ENCODE measurements at regions not wholly inside any gene's neighbourhood (a gene's known extent, or its start where the extent isn't known, plus 50 kb on each side); places are given as distances from the start of the nearest gene placed in this dataset.
"Not testable (repeated sequence)": the region's sequence is repeated elsewhere in the genome, so short reads cannot be mapped to it uniquely, and the experiment has no call there.

GRCh38 chr4:66766557-66766956, 778.7 kb downstream of the CENPC start:
- DNase-seq, result no peak
- peaks cover 2% of the 10 kb centered on the region for H3K27me3 Mint-ChIP-seq (ENCODE audit: unreplicated experiment)
- H3K27ac Mint-ChIP-seq (ENCODE audit: unreplicated experiment), result no peak overlapping the region
- no peak for TF ChIP-seq CTCF (IDR thresholded peaks at IDR 0.05; ENCODE audit: partially characterized antibody, unreplicated experiment)
- H3K4me1 Mint-ChIP-seq (ENCODE audit: low read depth, unreplicated experiment), result peaks cover 20% of the 10 kb centered on the region
- no peak overlapping the region for H3K4me3 Mint-ChIP-seq (ENCODE audit: unreplicated experiment)
- H3K36me3 Mint-ChIP-seq (ENCODE audit: unreplicated experiment), result peaks cover under 1% of the 10 kb centered on the region
- no peaks in the 10 kb centered on the region for H3K9me3 Mint-ChIP-seq (ENCODE audit: unreplicated experiment)

GRCh38 chr4:66750273-66750672, 795.0 kb downstream of the CENPC start:
- Mint-ChIP-seq H3K27ac (ENCODE audit: unreplicated experiment) (no peak overlapping the region), H3K4me1 (ENCODE audit: low read depth, unreplicated experiment) (no peaks in the 10 kb centered on the region), H3K27me3 (ENCODE audit: unreplicated experiment) (no peaks in the 10 kb centered on the region), H3K4me3 (ENCODE audit: unreplicated experiment) (no peak overlapping the region), H3K9me3 (ENCODE audit: unreplicated experiment) (no peaks in the 10 kb centered on the region), H3K36me3 (ENCODE audit: unreplicated experiment) (no peaks in the 10 kb centered on the region)
- DNase-seq, result no peak
- no peak for TF ChIP-seq CTCF (IDR thresholded peaks at IDR 0.05; ENCODE audit: partially characterized antibody, unreplicated experiment)

GRCh38 chr4:66746918-66747317, 798.4 kb downstream of the CENPC start:
- not testable (repeated sequence) for DNase-seq; H3K27ac Mint-ChIP-seq (ENCODE audit: unreplicated experiment); H3K27me3 Mint-ChIP-seq (ENCODE audit: unreplicated experiment); H3K36me3 Mint-ChIP-seq (ENCODE audit: unreplicated experiment); H3K4me1 Mint-ChIP-seq (ENCODE audit: low read depth, unreplicated experiment); H3K4me3 Mint-ChIP-seq (ENCODE audit: unreplicated experiment); H3K9me3 Mint-ChIP-seq (ENCODE audit: unreplicated experiment)

GRCh38 chr4:66741081-66741480, 804.2 kb downstream of the CENPC start:
- DNase-seq, result no peak
- no peaks in the 10 kb centered on the region for H3K27me3 Mint-ChIP-seq (ENCODE audit: unreplicated experiment)
- no peaks in the 10 kb centered on the region for H3K36me3 Mint-ChIP-seq (ENCODE audit: unreplicated experiment)
- peaks cover 5% of the 10 kb centered on the region for H3K4me1 Mint-ChIP-seq (ENCODE audit: low read depth, unreplicated experiment)
- no peaks in the 10 kb centered on the region for H3K9me3 Mint-ChIP-seq (ENCODE audit: unreplicated experiment)
- no peak overlapping the region for H3K4me3 Mint-ChIP-seq (ENCODE audit: unreplicated experiment)
- H3K27ac Mint-ChIP-seq (ENCODE audit: unreplicated experiment), result no peak overlapping the region
- no peak for TF ChIP-seq CTCF (IDR thresholded peaks at IDR 0.05; ENCODE audit: partially characterized antibody, unreplicated experiment)

GRCh38 chr4:66736606-66737005, 808.7 kb downstream of the CENPC start:
- Mint-ChIP-seq H3K9me3 (ENCODE audit: unreplicated experiment) (peaks cover 3% of the 10 kb centered on the region), H3K27me3 (ENCODE audit: unreplicated experiment) (no peaks in the 10 kb centered on the region), H3K36me3 (ENCODE audit: unreplicated experiment) (no peaks in the 10 kb centered on the region), H3K4me3 (ENCODE audit: unreplicated experiment) (no peak overlapping the region), H3K27ac (ENCODE audit: unreplicated experiment) (no peak overlapping the region), H3K4me1 (ENCODE audit: low read depth, unreplicated experiment) (peaks cover 25% of the 10 kb centered on the region)
- no peak for TF ChIP-seq CTCF (IDR thresholded peaks at IDR 0.05; ENCODE audit: partially characterized antibody, unreplicated experiment)
- DNase-seq, result no peak

- no peak for TF ChIP-seq CTCF (IDR thresholded peaks at IDR 0.05; ENCODE audit: partially characterized antibody, unreplicated experiment)
- H3K9me3 Mint-ChIP-seq (ENCODE audit: unreplicated experiment), result peaks cover 2% of the 10 kb centered on the region
- H3K4me1 Mint-ChIP-seq (ENCODE audit: low read depth, unreplicated experiment), result peaks cover 34% of the 10 kb centered on the region
- peaks cover 2% of the 10 kb centered on the region for H3K27me3 Mint-ChIP-seq (ENCODE audit: unreplicated experiment)
- no peak for DNase-seq
- no peak overlapping the region for H3K4me3 Mint-ChIP-seq (ENCODE audit: unreplicated experiment)
- H3K36me3 Mint-ChIP-seq (ENCODE audit: unreplicated experiment), result no peaks in the 10 kb centered on the region
- peak overlapping the region; percentile 77 for H3K27ac Mint-ChIP-seq (ENCODE audit: unreplicated experiment)
These were observed 817.0 kb downstream of the CENPC start for GRCh38 chr4:66728280-66728679.

GRCh38 chr4:66712301-66712921, 832.9 kb downstream of the CENPC start:
- not testable (repeated sequence) for H3K9me3 Mint-ChIP-seq (ENCODE audit: unreplicated experiment); DNase-seq; H3K27me3 Mint-ChIP-seq (ENCODE audit: unreplicated experiment); H3K36me3 Mint-ChIP-seq (ENCODE audit: unreplicated experiment); H3K4me3 Mint-ChIP-seq (ENCODE audit: unreplicated experiment); H3K4me1 Mint-ChIP-seq (ENCODE audit: low read depth, unreplicated experiment); H3K27ac Mint-ChIP-seq (ENCODE audit: unreplicated experiment)
